Pancreas (tissue), 10 donors: ENCODE measurements at regions not wholly inside any gene's neighbourhood (a gene's known extent, or its start where the extent isn't known, plus 50 kb on each side); places are given as distances from the start of the nearest gene placed in this dataset.

ENCODE experiments used
- ATAC-seq, 4 donors: fragments of 200-7000 bp; cut with Tn5 transposase; one replicate each; pipeline versions ENCODE4 v1.8.0 to v1.9.1; 2020; ENCODE audit warnings: mild to moderate bottlenecking in 4 of 4, moderate library complexity in 4 of 4
- DNase-seq, 6 donors: peaks; one replicate each; pipeline ENCODE4 v3.0.0-alpha.2; 2020
- FAIRE-seq: peaks from 2 replicates; lab custom pipeline; 2012; peaks lifted over from hg19 to GRCh38; lab: Jason Lieb, UNC
- H3K27ac ChIP-seq, 4 donors: fragments of 200-600 bp; sonication (generic); 1 replicate in 3 of 4; 2 replicates in 1 of 4; pipeline versions ENCODE4 v1.5.0 to v1.8.0; 2020
- H3K27me3 ChIP-seq, 4 donors: fragments of 200-600 bp; one replicate each; pipeline ENCODE4 v1.8.0; 2021
- H3K36me3 ChIP-seq, 3 donors: fragments of 200-600 bp; sonication (generic) in 1 of 3; one replicate each; pipeline versions ENCODE4 v1.5.0 to v1.8.0; 2020 to 2021
- H3K4me1 ChIP-seq, 3 donors: fragments of 200-600 bp; one replicate each; pipeline ENCODE4 v1.8.0; 2021
- H3K4me3 ChIP-seq, 4 donors: fragments of 200-600 bp; sonication (generic) in 2 of 4; one replicate each; pipeline versions ENCODE4 v1.5.0 to v1.8.0; 2020 to 2021
- H3K9me3 ChIP-seq, 4 donors: fragments of 200-600 bp; one replicate each; pipeline ENCODE4 v1.8.0; 2021
- WGBS, 2 donors: extraction: QIAGEN DNeasy Blood & Tissue Kit; methylation state at CpG; one replicate each; pipeline ENCODE4 v1.1.7; 2013; 5-methylcytosine and 5-hydroxymethylcytosine counted together
- intact Hi-C, 3 donors: fragments of 100-400 bp; cut with DNase I; formaldehyde crosslinking; loops; one replicate each; pipeline versions ENCODE4 v1.11.1 to v1.14.2; 2022
- TF ChIP-seq, protein P1 (sequence below), 4 donors: fragments of 200-600 bp; sonication (generic) in 3 of 4; IDR thresholded peaks; one replicate each; pipeline versions ENCODE4 v1.5.0 to v1.8.0; 2021; ENCODE audit warnings: antibody characterized with exemption in 4 of 4
- donor health status: healthy with polysubstance abuse.
- donor health status: DM: no; HTN: no; CAD: no; lungs with moderate emphysema.
- donor health status: DM: no; HTN: no; CAD: no.
- donor health status: control.
- donor health status: control.
- donor health status: Bipolar disorder and iron deficiency.
- donor health status: DM: yes; HTN: yes; CAD: no.
- donor health status: DM: no; HTN: no; CAD: no.
- donor health status: DM: no; HTN: no; CAD: no.
- donor health status: DM: yes; HTN: yes; CAD: no.

DNA sequence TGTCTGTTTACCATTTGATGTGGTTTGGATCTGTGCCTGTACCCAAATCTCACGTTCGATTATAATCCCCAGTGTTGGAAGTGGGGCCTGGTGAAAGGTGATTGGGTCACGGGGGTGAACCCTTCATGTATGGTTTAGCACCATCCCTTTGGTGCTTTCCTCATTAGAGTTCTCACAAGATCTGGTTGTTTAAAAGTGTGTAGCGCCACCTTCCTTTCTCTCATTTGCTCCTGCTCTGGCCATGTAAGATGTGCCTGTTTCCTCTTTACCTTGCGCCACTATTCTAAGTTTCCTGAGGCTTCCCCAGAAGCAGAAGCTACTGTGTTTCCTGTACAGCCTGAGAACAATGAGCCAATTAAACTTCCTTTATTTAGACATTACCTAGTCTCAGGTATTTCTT lies 610.7 kb upstream of the ADGRL3 start:
- 55 to 56% methylated on average over 5 of the region's 5 CpGs for WGBS, 2 donors
- Histone ChIP-seq H3K27me3 (no peaks in the 10 kb centered on the region), H3K27ac (no peak overlapping the region), H3K9me3 (no peaks in the 10 kb centered on the region), H3K4me1 (no peaks in the 10 kb centered on the region), H3K4me3 (no peak overlapping the region), H3K36me3 (no peaks in the 10 kb centered on the region)
- FAIRE-seq (no peak), ATAC-seq (no peak), DNase-seq (no peak)
- intact Hi-C loops: no loop called here
- TF ChIP-seq, protein P1, sequence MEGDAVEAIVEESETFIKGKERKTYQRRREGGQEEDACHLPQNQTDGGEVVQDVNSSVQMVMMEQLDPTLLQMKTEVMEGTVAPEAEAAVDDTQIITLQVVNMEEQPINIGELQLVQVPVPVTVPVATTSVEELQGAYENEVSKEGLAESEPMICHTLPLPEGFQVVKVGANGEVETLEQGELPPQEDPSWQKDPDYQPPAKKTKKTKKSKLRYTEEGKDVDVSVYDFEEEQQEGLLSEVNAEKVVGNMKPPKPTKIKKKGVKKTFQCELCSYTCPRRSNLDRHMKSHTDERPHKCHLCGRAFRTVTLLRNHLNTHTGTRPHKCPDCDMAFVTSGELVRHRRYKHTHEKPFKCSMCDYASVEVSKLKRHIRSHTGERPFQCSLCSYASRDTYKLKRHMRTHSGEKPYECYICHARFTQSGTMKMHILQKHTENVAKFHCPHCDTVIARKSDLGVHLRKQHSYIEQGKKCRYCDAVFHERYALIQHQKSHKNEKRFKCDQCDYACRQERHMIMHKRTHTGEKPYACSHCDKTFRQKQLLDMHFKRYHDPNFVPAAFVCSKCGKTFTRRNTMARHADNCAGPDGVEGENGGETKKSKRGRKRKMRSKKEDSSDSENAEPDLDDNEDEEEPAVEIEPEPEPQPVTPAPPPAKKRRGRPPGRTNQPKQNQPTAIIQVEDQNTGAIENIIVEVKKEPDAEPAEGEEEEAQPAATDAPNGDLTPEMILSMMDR (IDR thresholded peaks at IDR 0.05): no peak

DNA sequence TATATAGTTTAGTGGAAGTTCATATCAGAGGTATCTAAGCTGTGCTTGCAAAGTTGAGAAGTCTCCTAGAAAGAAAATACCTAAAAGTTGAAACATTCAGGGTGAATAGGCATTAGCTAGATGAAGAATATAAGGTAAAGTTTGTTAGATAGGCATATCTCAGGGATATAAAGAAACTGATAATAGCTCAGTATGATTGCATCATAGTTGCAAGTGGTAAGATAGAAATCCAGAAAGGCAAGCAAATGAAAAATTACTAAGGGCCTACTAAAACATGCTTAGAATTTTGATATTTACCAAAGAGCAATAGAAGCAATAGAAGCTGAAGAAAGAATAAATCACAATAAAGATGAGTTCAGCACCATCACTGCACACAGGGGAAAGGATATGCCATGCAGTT lies 610.0 kb upstream of the ADGRL3 start:
- intact Hi-C loops: no loop called here
- TF ChIP-seq, protein P1 (IDR thresholded peaks at IDR 0.05): no peak
- Histone ChIP-seq H3K9me3 (no peaks in the 10 kb centered on the region), H3K36me3 (no peaks in the 10 kb centered on the region), H3K4me1 (no peaks in the 10 kb centered on the region), H3K4me3 (no peak overlapping the region), H3K27ac (no peak overlapping the region), H3K27me3 (no peaks in the 10 kb centered on the region)
- DNase-seq: no peak
- no peak for ATAC-seq
- no peak for FAIRE-seq

DNA sequence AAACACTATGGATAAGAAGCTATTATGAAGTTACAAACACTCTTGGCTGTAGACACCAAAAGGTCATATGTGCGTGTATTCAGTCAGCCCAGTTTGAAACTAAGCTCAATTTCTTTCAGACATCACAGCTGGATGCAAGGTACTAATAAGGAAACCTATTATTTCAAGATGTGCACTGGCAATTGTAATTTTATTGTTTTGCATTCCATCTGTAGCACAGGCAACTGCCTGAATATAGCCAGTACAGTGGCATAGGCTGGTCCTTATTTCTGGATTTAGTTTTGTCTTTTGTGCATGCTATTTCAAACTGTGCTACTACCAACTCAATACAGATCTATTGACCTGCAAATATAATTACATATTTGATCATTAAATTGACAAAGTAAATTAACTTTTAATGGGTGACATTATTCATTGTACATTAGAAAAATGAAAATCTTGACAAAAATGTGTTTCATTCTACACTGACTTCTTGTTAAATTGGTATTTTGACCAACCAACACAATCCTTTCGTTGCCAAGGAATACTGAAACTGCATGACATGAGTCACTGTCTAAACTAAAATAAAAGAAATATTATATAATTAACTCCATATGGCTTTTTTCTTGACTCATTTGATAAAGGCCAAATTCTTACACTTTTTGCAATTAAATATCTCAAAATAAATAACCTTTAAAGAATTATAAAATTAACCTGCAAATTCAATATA lies 594.3 kb upstream of the ADGRL3 start:
- Histone ChIP-seq H3K9me3 (no peaks in the 10 kb centered on the region), H3K27ac (no peak overlapping the region), H3K4me1 (no peaks in the 10 kb centered on the region), H3K36me3 (no peaks in the 10 kb centered on the region), H3K27me3 (no peaks in the 10 kb centered on the region), H3K4me3 (no peak overlapping the region)
- no peak for ATAC-seq
- no peak for FAIRE-seq
- no peak for DNase-seq
- 41 to 52% methylated on average over 2 of the region's 2 CpGs for WGBS, 2 donors
- TF ChIP-seq, protein P1 (IDR thresholded peaks at IDR 0.05): no peak
- intact Hi-C loops: no loop called here

DNA sequence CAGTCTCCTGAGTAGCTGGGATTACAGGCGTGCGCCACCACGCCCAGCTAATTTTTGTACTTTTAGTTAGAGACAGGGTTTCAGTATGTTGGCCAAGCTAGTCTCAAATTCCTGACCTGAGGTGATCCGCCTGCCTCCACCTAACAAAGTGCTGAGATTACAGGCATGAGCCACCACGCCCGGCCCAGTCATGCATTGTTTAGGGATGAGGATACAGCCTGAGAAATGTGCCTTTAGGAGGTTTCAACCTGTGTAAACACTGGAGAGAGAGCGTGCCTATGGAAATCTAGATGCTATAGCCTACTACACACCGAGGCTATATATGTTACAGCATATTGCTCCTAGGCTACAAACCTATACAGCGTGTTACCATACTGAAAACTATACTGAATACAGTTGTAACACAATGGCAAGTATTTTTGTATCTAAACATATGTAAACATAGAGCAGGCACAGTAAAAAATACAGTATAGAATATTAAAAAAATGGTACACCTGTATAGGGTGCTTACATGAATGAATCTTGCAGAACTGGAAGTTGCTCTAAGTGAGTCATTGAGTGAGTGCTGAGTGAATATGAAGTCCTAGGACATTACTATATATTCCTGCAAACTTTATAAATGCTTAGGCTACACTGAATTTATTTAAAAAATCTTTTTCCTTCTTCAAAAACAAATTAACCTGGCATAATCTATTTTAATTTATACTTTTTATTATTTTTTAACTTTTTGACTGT lies 588.2 kb upstream of the ADGRL3 start:
- no peak for DNase-seq
- H3K27me3 ChIP-seq: no peaks in the 10 kb centered on the region
- intact Hi-C loops: no loop called here
- no peak for FAIRE-seq
- ATAC-seq: no peak
- no peaks in the 10 kb centered on the region for H3K36me3 ChIP-seq
- WGBS, 2 donors: 51 to 77% methylated on average over 9 of the region's 9 CpGs
- TF ChIP-seq, protein P1 (IDR thresholded peaks at IDR 0.05): no peak
- no peak overlapping the region for H3K4me3 ChIP-seq
- no peak overlapping the region for H3K27ac ChIP-seq
- H3K9me3 ChIP-seq: no peaks in the 10 kb centered on the region
- H3K4me1 ChIP-seq: no peaks in the 10 kb centered on the region

DNA sequence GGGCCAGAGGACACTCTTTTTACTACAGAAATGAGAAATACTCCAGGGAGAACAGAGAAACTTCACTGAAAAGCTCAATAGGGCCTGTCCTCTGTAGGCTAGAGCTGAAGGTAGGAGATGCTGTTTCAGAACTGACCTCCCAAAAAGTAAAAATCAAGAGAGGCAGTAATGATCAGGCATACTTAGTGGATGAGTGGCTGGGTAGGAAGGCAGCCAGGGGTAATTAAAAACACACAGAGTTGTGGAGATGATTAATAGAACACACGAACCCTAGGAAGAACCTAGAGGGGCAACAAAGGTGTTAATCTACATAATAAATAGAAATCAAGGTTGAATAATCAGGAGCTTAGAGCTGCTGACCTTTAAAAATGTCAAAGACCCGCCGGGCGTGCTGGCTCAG lies 582.4 kb upstream of the ADGRL3 start:
- no peaks in the 10 kb centered on the region for H3K4me1 ChIP-seq
- DNase-seq: no peak
- 56 to 60% methylated on average over 4 of the region's 4 CpGs for WGBS, 2 donors
- TF ChIP-seq, protein P1 (IDR thresholded peaks at IDR 0.05): no peak
- no peak for ATAC-seq
- H3K4me3 ChIP-seq: no peak overlapping the region
- no peaks in the 10 kb centered on the region for H3K27me3 ChIP-seq
- intact Hi-C loops: no loop called here
- no peaks in the 10 kb centered on the region for H3K9me3 ChIP-seq
- H3K36me3 ChIP-seq: no peaks in the 10 kb centered on the region
- no peak for FAIRE-seq
- H3K27ac ChIP-seq: no peak overlapping the region
